ENCODE measurements at regions not wholly inside any gene's neighbourhood (a gene's known extent, or its start where the extent isn't known, plus 50 kb on each side); places are given as distances from the start of the nearest gene placed in this dataset.
"Not testable (repeated sequence)": the region's sequence is repeated elsewhere in the genome, so short reads cannot be mapped to it uniquely, and the experiment has no call there.

- no peaks in the 10 kb centered on the region for H3K36me3 ChIP-seq
- TF ChIP-seq, protein P1, sequence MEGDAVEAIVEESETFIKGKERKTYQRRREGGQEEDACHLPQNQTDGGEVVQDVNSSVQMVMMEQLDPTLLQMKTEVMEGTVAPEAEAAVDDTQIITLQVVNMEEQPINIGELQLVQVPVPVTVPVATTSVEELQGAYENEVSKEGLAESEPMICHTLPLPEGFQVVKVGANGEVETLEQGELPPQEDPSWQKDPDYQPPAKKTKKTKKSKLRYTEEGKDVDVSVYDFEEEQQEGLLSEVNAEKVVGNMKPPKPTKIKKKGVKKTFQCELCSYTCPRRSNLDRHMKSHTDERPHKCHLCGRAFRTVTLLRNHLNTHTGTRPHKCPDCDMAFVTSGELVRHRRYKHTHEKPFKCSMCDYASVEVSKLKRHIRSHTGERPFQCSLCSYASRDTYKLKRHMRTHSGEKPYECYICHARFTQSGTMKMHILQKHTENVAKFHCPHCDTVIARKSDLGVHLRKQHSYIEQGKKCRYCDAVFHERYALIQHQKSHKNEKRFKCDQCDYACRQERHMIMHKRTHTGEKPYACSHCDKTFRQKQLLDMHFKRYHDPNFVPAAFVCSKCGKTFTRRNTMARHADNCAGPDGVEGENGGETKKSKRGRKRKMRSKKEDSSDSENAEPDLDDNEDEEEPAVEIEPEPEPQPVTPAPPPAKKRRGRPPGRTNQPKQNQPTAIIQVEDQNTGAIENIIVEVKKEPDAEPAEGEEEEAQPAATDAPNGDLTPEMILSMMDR (IDR thresholded peaks at IDR 0.05), result no peak
- H3K27ac ChIP-seq, result no peak overlapping the region
- intact Hi-C loops (cut with DNase I; ENCODE audit: low total_unique reads), result no loop called here
- DNase-seq, result no peak
- H3K4me3 ChIP-seq, result no peak overlapping the region
- H3K9me3 ChIP-seq, result no peaks in the 10 kb centered on the region
- no peaks in the 10 kb centered on the region for H3K4me1 ChIP-seq
- H3K27me3 ChIP-seq, result no peaks in the 10 kb centered on the region
Measured at GRCh38 chrX:51163730-51164129, 168.9 kb upstream of the NUDT10 start.

- intact Hi-C loops (cut with DNase I; ENCODE audit: low total_unique reads); H3K27me3 ChIP-seq; DNase-seq; H3K9me3 ChIP-seq; H3K36me3 ChIP-seq; H3K4me3 ChIP-seq; H3K27ac ChIP-seq; H3K4me1 ChIP-seq: not testable (repeated sequence)
Measured at GRCh38 chrX:51178356-51178900, 154.2 kb upstream of the NUDT10 start.

- H3K9me3 ChIP-seq; H3K4me1 ChIP-seq; H3K36me3 ChIP-seq; intact Hi-C loops (cut with DNase I; ENCODE audit: low total_unique reads); H3K27me3 ChIP-seq; DNase-seq; H3K27ac ChIP-seq; H3K4me3 ChIP-seq: not testable (repeated sequence)
Measured at GRCh38 chrX:51179805-51180204, 152.8 kb upstream of the NUDT10 start.

GRCh38 chrX:51182545-51182944 is 150.1 kb upstream of the NUDT10 start:
- Histone ChIP-seq H3K9me3 (no peaks in the 10 kb centered on the region), H3K36me3 (no peaks in the 10 kb centered on the region), H3K4me3 (no peak overlapping the region), H3K4me1 (no peaks in the 10 kb centered on the region), H3K27me3 (no peaks in the 10 kb centered on the region), H3K27ac (no peak overlapping the region)
- DNase-seq, result no peak
- intact Hi-C loops (cut with DNase I; ENCODE audit: low total_unique reads), result no loop called here
- TF ChIP-seq, protein P1 (IDR thresholded peaks at IDR 0.05), result no peak

DNA sequence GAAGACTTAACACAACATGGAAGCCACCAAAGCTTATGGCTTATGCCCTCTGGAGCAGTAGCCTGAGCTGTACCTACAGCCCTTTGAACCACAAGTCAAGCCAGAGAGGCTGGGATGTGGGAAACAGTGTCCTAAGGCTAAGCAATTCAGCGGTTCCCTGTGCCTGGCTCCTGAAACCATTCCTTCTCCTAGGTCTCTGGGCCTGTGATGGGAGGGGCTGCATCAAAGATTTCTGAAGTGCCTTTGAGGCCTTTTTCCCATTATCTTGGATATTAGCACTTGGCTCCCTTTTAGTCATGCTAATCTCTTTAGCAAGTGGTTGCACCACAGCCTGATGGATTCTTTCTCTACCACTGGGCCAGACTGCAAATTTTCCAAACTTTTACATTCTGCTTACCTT is 140.5 kb upstream of the NUDT10 start:
- TF ChIP-seq, protein P1 (IDR thresholded peaks at IDR 0.05), result no peak
- Histone ChIP-seq H3K9me3 (peaks cover 0 to 37% (median 23%) of the 10 kb centered on the region in 3 donors), H3K36me3 (no peaks in the 10 kb centered on the region), H3K4me1 (no peaks in the 10 kb centered on the region), H3K27me3 (no peaks in the 10 kb centered on the region), H3K27ac (no peak overlapping the region), H3K4me3 (no peak overlapping the region)
- DNase-seq, result no peak
- intact Hi-C loops (cut with DNase I; ENCODE audit: low total_unique reads), result no loop called here

GRCh38 chrX:51215266-51215665 is 117.4 kb upstream of the NUDT10 start:
- H3K4me1 ChIP-seq, result no peaks in the 10 kb centered on the region
- intact Hi-C loops (cut with DNase I; ENCODE audit: low total_unique reads), result no loop called here
- TF ChIP-seq, protein P1 (IDR thresholded peaks at IDR 0.05), result no peak

DNA sequence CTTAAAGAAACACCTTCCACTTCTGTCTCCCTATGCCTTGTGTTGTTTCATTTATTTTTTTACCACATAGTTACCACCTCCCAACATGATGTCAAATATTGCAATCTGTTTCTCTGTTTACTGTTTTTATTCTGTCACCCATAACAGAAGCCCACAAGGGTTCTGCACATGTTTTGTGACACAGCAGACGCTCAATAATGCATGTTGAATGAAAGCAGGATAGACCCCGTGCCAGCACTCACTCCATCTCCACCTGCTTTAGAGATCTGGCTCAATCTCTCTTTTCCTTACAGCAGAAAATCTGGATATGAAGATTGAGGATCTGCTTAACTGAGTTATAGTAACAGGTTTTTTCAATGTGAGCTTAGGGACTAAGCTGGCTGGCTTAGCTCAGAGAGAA is 116.8 kb upstream of the NUDT10 start:
- no peak for DNase-seq
- TF ChIP-seq, protein P1 (IDR thresholded peaks at IDR 0.05), result no peak
- intact Hi-C loops (cut with DNase I; ENCODE audit: low total_unique reads), result no loop called here
- Histone ChIP-seq H3K4me1 (no peaks in the 10 kb centered on the region), H3K27me3 (no peaks in the 10 kb centered on the region), H3K36me3 (no peaks in the 10 kb centered on the region), H3K9me3 (no peaks in the 10 kb centered on the region), H3K27ac (no peak overlapping the region), H3K4me3 (no peak overlapping the region)

More at GRCh38 chrX:51215266-51215665, 117.4 kb upstream of the NUDT10 start:
- Histone ChIP-seq H3K27me3 (no peaks in the 10 kb centered on the region), H3K9me3 (no peaks in the 10 kb centered on the region), H3K36me3 (no peaks in the 10 kb centered on the region), H3K27ac (no peak overlapping the region), H3K4me3 (no peak overlapping the region)
- no peak for DNase-seq

Data from tibial artery (tissue), 4 donors.